Hindlimb muscle (tissue), 1 donor: ENCODE measurements at regions not wholly inside any gene's neighbourhood (a gene's known extent, or its start where the extent isn't known, plus 50 kb on each side); places are given as distances from the start of the nearest gene placed in this dataset.

Experiments used
- DNase-seq: peaks from one replicate; pipeline ENCODE4 v3.0.0-alpha.2; 2013

DNA sequence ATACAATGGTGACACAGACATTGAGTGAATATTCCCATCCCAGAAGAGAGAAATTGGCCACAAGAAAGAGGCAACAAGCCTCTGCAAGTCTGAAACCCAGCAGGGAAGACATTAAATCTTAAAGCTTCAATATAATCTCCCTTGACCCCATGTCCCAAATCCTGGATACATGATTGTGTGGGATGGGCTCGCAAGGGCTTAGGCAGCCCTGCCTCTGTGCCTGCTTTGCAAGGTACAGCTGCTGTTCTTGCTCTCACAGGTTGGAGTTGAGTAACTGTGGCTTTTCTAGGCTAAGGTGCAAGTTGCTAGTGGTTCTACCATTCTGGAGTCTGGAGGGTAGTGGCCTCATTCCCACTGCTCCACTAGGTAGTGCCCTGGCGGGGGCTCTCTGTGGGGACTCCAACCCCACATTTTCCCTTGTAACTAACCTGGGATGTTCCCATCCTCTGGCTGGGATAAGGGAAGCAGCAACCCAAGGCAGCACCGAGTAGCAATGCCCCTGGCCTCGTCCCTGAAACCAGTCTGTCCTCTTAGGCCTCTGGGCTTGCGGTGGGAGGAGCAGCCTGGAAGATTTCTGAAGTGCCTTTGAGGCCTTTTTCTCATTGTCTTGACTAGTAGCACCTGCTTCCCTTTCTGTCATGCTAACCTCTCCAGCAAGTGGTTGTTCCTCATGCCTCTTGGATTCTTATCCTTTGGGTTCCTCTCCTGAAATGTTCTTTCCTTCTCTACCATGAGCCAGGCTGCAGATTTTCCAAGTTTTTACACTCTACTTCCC lies 90.0 kb downstream of the FAM174B start:
- DNase-seq: no peak

- no peak for DNase-seq
Measured at GRCh38 chr15:92561754-92562153, 93.8 kb downstream of the FAM174B start.

DNA sequence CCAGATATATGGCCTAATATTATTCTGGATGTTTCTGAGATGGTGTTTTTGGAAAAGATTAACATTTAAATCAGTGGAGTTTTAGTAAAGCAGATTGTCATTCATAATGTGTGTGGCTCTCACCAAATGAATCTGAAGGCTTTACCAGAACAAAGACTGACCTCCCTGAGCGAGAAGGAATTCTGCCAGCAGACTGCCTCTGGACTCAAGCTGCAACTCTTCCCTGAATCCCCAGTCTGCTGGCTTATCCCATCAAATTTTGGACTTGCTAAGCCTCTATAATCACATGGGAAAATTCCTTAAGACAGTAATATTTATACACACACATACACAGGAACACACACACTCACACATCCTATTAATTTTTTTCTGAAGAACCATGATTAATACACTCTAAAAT lies 102.3 kb downstream of the FAM174B start:
- no peak for DNase-seq

- DNase-seq: no peak
Measured at GRCh38 chr15:92545996-92546395, 109.6 kb downstream of the FAM174B start.

- DNase-seq: no peak
Measured at GRCh38 chr15:92541291-92542200, 114.0 kb downstream of the FAM174B start.

DNA sequence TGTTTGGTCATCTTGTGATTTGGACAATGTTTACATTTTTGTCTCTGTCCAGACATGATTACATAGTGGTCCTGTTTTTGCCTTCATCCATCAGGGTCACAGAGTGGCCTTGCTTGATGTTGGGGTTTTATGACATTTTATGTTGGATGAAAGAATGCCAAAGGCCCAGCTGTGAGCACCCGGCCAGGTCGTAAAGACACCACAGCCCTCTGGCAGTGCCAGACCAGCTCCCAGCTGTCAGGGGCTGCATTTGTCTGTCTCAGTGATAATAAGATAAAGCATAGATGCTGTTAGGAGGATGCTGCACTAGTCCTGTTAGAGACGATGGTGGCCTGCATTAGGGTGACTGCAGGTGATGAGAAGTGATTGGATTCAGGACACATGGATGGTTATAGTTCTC lies 117.5 kb downstream of the FAM174B start:
- no peak for DNase-seq

- DNase-seq: no peak
Measured at GRCh38 chr15:92533298-92533697, 122.3 kb downstream of the FAM174B start.

GRCh38 chr15:92531406-92531805 lies 124.2 kb downstream of the FAM174B start:
- DNase-seq: no peak

DNA sequence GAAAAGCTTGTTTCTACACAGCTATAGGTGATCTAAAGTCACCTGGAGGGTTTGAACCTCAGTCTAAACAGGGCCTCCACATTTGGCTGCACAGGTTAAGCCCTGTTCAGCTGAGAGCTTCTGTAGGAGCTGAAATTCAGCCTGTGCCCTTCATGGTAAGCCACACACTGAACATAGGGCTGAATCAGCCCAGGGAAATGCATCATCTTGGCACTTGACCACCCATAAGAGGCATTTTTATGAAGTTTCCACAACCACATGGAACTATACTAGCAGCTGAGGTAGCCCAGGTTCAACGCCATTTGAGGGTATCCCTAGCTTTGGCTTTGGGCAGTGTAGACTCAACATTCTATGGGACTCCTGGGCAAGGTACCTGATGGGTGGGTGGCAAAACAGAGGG lies 126.8 kb downstream of the FAM174B start:
- no peak for DNase-seq

DNA sequence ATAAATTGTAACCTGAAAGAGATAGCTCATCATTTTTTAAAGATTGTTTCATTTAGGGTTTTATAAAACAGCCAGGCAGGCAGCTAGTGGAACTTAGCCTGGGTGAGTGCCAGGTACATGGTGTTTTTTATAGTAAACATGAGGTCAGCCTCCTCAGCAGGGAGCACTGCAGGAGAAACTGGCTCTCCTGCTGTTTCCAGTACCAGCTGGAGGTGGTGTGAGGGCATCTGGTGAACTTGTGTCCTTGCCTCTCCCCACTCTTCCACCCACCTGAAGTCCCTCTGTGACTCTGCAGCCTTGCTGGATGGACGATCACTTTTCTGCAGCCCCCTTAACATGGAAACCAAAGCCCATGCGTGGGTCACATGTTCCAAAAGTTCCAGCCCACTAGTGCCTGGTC lies 128.4 kb downstream of the FAM174B start:
- no peak for DNase-seq

DNA sequence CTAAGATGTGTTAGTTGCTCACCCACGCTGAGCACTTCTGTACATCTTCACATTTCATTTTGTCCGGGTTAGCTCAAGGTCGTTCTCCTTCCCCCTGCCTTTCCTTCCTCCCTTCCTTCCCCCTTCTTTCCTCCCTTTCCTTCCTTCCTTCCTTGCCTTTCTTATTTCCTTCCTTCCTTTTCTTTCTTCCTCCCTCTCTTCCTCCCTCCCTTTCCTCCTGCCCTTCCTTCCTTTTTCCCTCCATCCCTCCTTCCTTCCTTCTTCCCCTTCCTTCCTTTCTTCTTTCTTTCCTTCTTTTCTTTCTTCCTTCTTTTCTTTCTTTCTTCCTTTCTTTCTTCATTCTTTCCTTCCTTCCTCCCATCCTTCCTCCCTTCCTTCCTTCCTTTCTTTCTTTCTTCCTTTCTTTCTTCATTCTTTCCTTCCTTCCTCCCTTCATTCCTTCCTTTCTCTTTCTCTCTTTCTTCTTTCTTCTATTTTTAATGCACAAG lies 129.8 kb downstream of the FAM174B start:
- no peak for DNase-seq

GRCh38 chr15:92524874-92525565 lies 130.6 kb downstream of the FAM174B start:
- peak; percentile 38 for DNase-seq

DNA sequence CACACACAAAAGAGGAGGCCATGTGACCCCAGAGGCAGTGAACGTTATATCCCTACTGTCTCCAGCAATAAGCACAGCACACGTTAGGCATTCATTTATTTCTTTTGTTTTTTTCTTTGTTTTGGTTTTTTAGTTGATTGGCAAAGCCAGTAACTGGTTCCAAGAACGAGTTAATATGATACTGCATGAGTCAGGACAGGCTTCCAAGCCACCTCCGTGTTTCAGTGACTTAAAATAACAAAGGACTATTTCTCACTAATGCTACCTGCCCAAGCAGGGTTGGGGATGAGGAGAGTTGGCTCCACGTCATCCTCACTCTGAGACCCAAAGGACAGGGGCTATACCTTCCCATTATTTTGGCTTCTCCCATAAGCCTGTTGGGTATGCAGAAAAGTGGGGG lies 130.5 kb downstream of the ST8SIA2 start:
- DNase-seq: no peak

DNA sequence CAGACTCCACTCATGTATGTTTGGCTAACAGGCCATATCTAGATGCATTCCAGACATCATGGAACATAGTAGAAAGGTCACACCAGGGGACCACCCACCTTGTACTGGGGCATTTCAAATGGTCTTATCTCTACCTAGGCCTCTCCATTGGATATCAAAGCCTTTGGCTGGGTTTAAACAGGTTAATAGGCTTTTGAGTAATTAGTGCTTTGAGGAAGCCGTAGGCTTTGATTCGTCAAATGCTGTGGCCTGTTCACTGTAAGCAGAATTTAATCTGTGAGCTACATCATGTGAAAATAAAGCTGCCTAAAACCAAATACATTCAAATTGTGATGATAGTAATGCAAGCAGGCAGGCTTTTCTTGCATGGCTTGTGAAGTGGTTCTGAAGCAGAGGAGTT lies 129.5 kb downstream of the ST8SIA2 start:
- DNase-seq: no peak

DNA sequence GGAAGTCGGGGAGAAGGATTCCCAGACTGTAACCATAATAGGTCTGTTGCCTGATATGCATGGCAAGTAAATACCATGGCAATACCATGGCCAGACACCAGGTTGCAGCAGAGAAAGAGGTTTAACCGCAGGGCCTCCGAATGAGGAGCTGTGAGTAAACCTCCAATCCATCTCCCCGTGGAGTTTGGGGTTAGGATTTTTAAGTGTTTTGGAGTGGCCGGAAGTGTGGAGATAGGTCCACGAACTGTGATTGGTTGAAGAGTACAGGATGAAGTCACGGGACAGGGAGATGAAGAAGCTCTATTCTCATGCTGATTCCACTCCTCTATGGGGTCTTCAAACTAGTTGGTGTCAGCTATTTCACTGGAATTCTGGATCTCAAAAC lies 127.9 kb downstream of the ST8SIA2 start:
- peak; percentile 84 for DNase-seq

DNA sequence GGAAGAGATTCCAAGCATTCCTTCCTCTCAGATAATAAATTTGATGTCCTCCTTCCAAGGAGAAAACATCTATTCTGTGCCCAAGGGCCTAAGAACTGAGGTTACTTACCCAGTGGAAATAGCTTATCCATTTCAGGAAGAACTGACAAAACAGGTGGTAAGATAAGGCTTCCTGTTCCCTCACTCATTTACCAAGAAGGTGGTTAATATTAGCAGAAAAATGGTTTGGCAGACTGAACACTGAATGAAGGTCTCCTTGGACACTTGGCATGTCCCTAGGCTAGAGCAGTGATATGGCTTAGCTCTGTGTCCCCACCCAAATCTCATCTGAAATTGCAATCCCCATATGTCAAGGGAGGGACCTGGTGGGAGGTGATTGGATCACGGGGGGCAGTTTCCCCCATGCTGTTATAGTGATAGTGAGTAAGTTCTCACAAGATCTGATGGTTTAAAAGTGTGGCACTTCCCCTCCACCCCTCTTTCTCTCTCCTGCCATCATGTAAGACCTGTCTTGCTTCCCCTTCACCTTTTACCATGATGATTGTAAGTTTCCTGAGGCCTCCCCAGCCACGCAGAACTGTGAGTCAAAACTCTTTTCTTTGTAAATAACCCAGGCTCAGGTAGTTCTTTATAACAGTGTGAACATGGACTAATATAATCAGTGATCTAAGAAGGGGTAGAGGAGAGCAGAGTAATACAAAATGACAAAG lies 127.4 kb downstream of the ST8SIA2 start:
- DNase-seq: no peak

GRCh38 chr15:92519709-92520108 lies 126.0 kb downstream of the ST8SIA2 start:
- DNase-seq: no peak
